ENCODE measurements at regions not wholly inside any gene's neighbourhood (a gene's known extent, or its start where the extent isn't known, plus 50 kb on each side); places are given as distances from the start of the nearest gene placed in this dataset.
"Not testable (repeated sequence)": the region's sequence is repeated elsewhere in the genome, so short reads cannot be mapped to it uniquely, and the experiment has no call there.

GRCh38 chr9:124139001-124139400 is 118.7 kb upstream of the NEK6 start:
- DNase-seq (ENCODE audit: low spot score in 2 of 2) = no peak
- TF ChIP-seq CTCF (IDR thresholded peaks at IDR 0.05) = no peak
- H3K4me1 ChIP-seq = no peaks in the 10 kb centered on the region
- H3K27ac ChIP-seq = no peak overlapping the region
- H3K36me3 ChIP-seq = no peaks in the 10 kb centered on the region
- H3K27me3 ChIP-seq = no peaks in the 10 kb centered on the region
- H3K4me3 ChIP-seq = no peak overlapping the region
- H3K9me3 ChIP-seq = no peaks in the 10 kb centered on the region
- intact Hi-C loops (cut with DNase I) = no loop called here

DNA sequence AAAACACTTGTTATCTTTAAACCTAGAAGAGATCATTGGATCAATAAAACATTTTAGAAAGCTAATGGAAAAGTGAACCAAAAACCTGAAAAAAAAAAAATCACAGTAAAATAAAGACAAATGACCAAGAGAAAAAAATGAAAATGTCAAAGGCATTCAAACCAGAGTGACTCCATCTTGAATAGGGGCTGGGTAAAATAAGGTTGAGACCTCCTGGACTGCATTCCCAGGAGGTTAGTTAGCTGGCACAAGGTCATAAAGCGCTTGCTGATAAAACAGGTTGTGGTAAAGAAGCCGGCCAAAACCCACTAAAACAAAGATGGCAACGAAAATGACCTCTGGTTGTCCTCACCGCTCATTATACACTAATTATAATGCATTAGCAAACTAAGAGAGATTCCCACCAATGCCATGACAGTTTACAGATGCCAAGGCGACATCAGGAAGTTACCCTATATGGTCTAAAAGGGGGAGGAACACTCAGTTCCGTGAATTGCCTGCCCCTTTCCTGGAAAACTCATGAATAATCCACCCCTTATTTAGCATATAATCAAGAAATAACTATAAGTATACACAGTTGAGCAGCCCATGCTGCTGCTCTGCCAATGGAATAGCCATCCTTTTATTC is 116.7 kb upstream of the NEK6 start:
- Histone ChIP-seq H3K4me3 (no peak overlapping the region), H3K27me3 (no peaks in the 10 kb centered on the region), H3K36me3 (no peaks in the 10 kb centered on the region), H3K9me3 (no peaks in the 10 kb centered on the region), H3K4me1 (no peaks in the 10 kb centered on the region), H3K27ac (no peak overlapping the region)
- no peak for TF ChIP-seq CTCF (IDR thresholded peaks at IDR 0.05)
- intact Hi-C loops (cut with DNase I) = no loop called here
- DNase-seq (ENCODE audit: low spot score in 2 of 2) = no peak

GRCh38 chr9:124144561-124145123 is 113.1 kb upstream of the NEK6 start:
- H3K27me3 ChIP-seq; H3K4me3 ChIP-seq; H3K4me1 ChIP-seq; H3K9me3 ChIP-seq; DNase-seq (ENCODE audit: low spot score in 2 of 2); H3K27ac ChIP-seq; intact Hi-C loops (cut with DNase I); H3K36me3 ChIP-seq: not testable (repeated sequence)

DNA sequence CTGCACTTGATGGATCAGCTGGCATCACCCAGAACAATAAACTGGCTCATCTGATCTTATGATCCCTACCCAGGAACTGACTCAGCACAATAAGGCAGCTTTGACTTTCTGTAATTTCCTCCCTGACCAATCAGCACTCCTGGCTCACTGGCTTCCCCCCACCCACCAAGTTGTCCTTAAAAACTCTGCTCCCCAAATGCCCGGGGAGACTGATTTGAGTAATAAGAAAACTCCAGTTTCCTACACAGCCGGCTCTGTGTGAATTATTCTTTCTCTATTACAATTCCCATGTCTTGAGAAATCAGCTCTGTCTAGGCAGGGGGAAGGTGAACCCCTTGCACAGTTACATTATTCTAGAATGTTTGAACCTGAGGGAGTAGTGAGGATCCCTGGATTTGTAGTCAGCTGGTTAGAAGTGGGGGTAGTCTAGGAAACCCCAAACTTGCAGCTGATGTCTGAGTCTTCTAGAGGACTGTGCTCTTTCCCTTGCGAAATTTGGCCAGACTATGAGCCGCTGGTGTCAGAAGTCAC is 111.7 kb upstream of the NEK6 start:
- H3K36me3 ChIP-seq = no peaks in the 10 kb centered on the region
- H3K4me1 ChIP-seq = no peaks in the 10 kb centered on the region
- no peak for DNase-seq (ENCODE audit: low spot score in 2 of 2)
- no peaks in the 10 kb centered on the region for H3K9me3 ChIP-seq
- no peak overlapping the region for H3K27ac ChIP-seq
- intact Hi-C loops (cut with DNase I) = no loop called here
- H3K27me3 ChIP-seq = no peaks in the 10 kb centered on the region
- H3K4me3 ChIP-seq = no peak overlapping the region
- TF ChIP-seq CTCF (IDR thresholded peaks at IDR 0.05) = no peak

DNA sequence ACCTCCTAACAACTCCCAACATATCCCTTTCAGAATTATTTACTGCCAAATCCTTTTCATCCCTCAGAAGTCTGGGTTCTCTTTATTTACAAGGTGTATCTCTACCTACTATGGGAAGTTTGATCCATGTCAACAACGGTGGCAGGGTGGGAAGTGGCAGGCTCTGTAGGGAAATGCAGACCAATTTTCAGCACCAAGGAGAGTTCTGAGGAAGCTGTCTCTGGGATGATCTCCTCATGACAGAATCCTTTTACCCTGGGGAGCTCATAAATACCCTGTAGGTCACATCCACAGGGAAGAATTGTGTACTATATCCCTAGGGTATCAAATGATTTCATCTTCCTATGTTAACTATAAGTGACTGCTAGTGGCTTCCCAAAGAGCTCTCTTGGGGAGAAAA is 107.8 kb upstream of the NEK6 start:
- H3K27ac ChIP-seq = no peak overlapping the region
- intact Hi-C loops (cut with DNase I) = no loop called here
- no peaks in the 10 kb centered on the region for H3K36me3 ChIP-seq
- H3K4me3 ChIP-seq = no peak overlapping the region
- H3K27me3 ChIP-seq = no peaks in the 10 kb centered on the region
- no peaks in the 10 kb centered on the region for H3K4me1 ChIP-seq
- no peak for TF ChIP-seq CTCF (IDR thresholded peaks at IDR 0.05)
- DNase-seq (ENCODE audit: low spot score in 2 of 2) = no peak
- H3K9me3 ChIP-seq = no peaks in the 10 kb centered on the region

GRCh38 chr9:124163760-124164255 is 93.9 kb upstream of the NEK6 start:
- TF ChIP-seq CTCF (IDR thresholded peaks at IDR 0.05) = no peak
- Histone ChIP-seq H3K9me3 (peaks cover 0 to 7% of the 10 kb centered on the region in 2 donors), H3K4me1 (no peaks in the 10 kb centered on the region), H3K27me3 (no peaks in the 10 kb centered on the region), H3K27ac (no peak overlapping the region), H3K36me3 (no peaks in the 10 kb centered on the region), H3K4me3 (no peak overlapping the region)
- no peak for DNase-seq (ENCODE audit: low spot score in 2 of 2)
- intact Hi-C loops (cut with DNase I) = no loop called here

Measured in ascending aorta (tissue), 2 donors.